ENCODE measurements at regions not wholly inside any gene's neighbourhood (a gene's known extent, or its start where the extent isn't known, plus 50 kb on each side); places are given as distances from the start of the nearest gene placed in this dataset.

GRCh38 chr4:11937941-11938340 lies 509.2 kb upstream of the HS3ST1 start (continued):
- TF ChIP-seq AFF4 (CRISPR knock-in tag; IDR thresholded peaks at IDR 0.05) (no peak), SMARCB1 (IDR thresholded peaks at IDR 0.05; ENCODE audit: insufficient read length, low read depth) (no peak)

DNA sequence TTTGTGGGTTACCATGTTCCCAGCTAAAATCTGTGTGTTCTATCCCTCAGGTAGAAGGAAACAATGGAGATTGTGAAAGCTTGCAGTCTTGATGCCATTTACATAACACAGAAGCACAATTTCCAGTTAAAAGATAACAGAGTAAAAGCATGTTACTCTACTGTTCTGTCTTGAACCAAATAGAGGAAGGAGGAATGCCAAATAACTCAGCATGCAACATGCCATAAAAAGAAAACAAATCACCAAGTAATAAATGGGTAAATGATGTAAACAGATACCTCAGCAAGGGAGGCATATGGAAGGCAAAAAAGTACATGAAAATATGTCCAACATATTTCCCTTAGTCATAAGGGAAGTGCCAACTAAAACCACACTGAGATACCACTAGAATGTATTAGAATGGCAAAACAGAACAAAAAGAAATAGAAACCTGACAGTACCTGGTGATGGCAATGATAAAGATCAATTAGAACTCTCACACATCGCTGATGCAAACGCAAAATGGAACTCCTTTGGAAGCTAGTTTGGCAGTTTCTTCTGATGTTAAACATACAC lies 502.6 kb upstream of the HS3ST1 start:
- Histone ChIP-seq H2AFZ (ENCODE audit: low read depth, low read length) (no peak overlapping the region), H3K27me3 (ENCODE audit: control insufficient read depth in 2 of 2, insufficient read depth in 2 of 2, low read length in 2 of 2) (no peaks in the 10 kb centered on the region), H3K4me2 (ENCODE audit: insufficient read depth, low read length) (no peak overlapping the region), H3K9me3 (replicated peaks; ENCODE audit: control insufficient read depth, insufficient read depth, low read depth, low read length) (no peaks in the 10 kb centered on the region), H3K4me1 (replicated peaks in 1 of 2; ENCODE audit: control insufficient read depth in 2 of 2, insufficient read depth in 2 of 2, low read length in 2 of 2) (no peaks in the 10 kb centered on the region), H3K27ac (ENCODE audit: extremely low read depth, low read depth, low read length) (no peak overlapping the region), H3K4me3 (no peak overlapping the region), H3K9ac (ENCODE audit: insufficient read depth in 1 of 2, low read depth in 2 of 2, low read length in 2 of 2) (no peak overlapping the region), H3K79me2 (ENCODE audit: control insufficient read depth, insufficient read depth, low read length) (no peaks in the 10 kb centered on the region), H3K36me3 (ENCODE audit: control insufficient read depth, insufficient read depth, low read length) (no peaks in the 10 kb centered on the region), H4K20me1 (replicated peaks; ENCODE audit: control insufficient read depth, insufficient read depth, low read length) (no peaks in the 10 kb centered on the region), H3K9me1 (ENCODE audit: control insufficient read depth, insufficient read depth, low read length) (no peaks in the 10 kb centered on the region)
- BruUV-seq (replicated peaks) = no TSS peak
- in situ Hi-C loops (cut with MboI) = no loop called here
- ChIA-PET POLR2A (no interaction called here), CTCF (ENCODE audit: low intra/inter-chr PET ratio) (no interaction called here)
- intact Hi-C loops (cut with micrococcal nuclease) = no loop called here
- DNase-seq (ENCODE audit: extremely low read depth in 1 of 4, low spot score in 3 of 4) (no peak), FAIRE-seq (no peak), ATAC-seq (no peak)
- 3% methylated on average over 2 of the region's 2 CpGs for WGBS (ENCODE audit: insufficient coverage, low coverage, missing lambda C conversion rate)
- TF ChIP-seq, protein P1, sequence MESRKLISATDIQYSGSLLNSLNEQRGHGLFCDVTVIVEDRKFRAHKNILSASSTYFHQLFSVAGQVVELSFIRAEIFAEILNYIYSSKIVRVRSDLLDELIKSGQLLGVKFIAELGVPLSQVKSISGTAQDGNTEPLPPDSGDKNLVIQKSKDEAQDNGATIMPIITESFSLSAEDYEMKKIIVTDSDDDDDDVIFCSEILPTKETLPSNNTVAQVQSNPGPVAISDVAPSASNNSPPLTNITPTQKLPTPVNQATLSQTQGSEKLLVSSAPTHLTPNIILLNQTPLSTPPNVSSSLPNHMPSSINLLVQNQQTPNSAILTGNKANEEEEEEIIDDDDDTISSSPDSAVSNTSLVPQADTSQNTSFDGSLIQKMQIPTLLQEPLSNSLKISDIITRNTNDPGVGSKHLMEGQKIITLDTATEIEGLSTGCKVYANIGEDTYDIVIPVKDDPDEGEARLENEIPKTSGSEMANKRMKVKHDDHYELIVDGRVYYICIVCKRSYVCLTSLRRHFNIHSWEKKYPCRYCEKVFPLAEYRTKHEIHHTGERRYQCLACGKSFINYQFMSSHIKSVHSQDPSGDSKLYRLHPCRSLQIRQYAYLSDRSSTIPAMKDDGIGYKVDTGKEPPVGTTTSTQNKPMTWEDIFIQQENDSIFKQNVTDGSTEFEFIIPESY (CRISPR knock-in tag; IDR thresholded peaks at IDR 0.05) = no peak
- TF ChIP-seq, protein P2, sequence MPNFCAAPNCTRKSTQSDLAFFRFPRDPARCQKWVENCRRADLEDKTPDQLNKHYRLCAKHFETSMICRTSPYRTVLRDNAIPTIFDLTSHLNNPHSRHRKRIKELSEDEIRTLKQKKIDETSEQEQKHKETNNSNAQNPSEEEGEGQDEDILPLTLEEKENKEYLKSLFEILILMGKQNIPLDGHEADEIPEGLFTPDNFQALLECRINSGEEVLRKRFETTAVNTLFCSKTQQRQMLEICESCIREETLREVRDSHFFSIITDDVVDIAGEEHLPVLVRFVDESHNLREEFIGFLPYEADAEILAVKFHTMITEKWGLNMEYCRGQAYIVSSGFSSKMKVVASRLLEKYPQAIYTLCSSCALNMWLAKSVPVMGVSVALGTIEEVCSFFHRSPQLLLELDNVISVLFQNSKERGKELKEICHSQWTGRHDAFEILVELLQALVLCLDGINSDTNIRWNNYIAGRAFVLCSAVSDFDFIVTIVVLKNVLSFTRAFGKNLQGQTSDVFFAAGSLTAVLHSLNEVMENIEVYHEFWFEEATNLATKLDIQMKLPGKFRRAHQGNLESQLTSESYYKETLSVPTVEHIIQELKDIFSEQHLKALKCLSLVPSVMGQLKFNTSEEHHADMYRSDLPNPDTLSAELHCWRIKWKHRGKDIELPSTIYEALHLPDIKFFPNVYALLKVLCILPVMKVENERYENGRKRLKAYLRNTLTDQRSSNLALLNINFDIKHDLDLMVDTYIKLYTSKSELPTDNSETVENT (CRISPR knock-in tag; IDR thresholded peaks at IDR 0.05) = no peak
- no peak for TF ChIP-seq ZNF253 (CRISPR knock-in tag; conservative IDR thresholded peaks at IDR 0.05)
- no peak for TF ChIP-seq ZNF347 (CRISPR knock-in tag; IDR thresholded peaks at IDR 0.05; ENCODE audit: low read depth)
- no peak for TF ChIP-seq GTF2A2 (tag; IDR thresholded peaks at IDR 0.05)
- TF ChIP-seq RBM25 (IDR thresholded peaks at IDR 0.05; ENCODE audit: low read depth, low read length, severe bottlenecking) = no peak
- TF ChIP-seq, protein P3, sequence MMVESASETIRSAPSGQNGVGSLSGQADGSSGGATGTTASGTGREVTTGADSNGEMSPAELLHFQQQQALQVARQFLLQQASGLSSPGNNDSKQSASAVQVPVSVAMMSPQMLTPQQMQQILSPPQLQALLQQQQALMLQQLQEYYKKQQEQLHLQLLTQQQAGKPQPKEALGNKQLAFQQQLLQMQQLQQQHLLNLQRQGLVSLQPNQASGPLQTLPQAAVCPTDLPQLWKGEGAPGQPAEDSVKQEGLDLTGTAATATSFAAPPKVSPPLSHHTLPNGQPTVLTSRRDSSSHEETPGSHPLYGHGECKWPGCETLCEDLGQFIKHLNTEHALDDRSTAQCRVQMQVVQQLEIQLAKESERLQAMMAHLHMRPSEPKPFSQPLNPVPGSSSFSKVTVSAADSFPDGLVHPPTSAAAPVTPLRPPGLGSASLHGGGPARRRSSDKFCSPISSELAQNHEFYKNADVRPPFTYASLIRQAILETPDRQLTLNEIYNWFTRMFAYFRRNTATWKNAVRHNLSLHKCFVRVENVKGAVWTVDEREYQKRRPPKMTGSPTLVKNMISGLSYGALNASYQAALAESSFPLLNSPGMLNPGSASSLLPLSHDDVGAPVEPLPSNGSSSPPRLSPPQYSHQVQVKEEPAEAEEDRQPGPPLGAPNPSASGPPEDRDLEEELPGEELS (CRISPR knock-in tag; IDR thresholded peaks at IDR 0.05; ENCODE audit: borderline replicate concordance) = no peak

All from K562 (cell line).